ENCODE measurements at regions not wholly inside any gene's neighbourhood (a gene's known extent, or its start where the extent isn't known, plus 50 kb on each side); places are given as distances from the start of the nearest gene placed in this dataset.
A peak's percentile ranks its signal among the peaks of the same experiment; 100 is the strongest.
"Not testable (repeated sequence)": the region's sequence is repeated elsewhere in the genome, so short reads cannot be mapped to it uniquely, and the experiment has no call there.

GRCh38 chr4:102397056-102397455 lies 51.8 kb upstream of the SLC39A8 start:
- not testable (repeated sequence) for ATAC-seq (ENCODE audit: low FRiP score); DNase-seq (ENCODE audit: low spot score)

GRCh38 chr4:102399021-102399420 lies 53.7 kb upstream of the SLC39A8 start:
- TF ChIP-seq CTCF (IDR thresholded peaks at IDR 0.05) = no peak
- no peak for ATAC-seq (ENCODE audit: low FRiP score)
- no peak for DNase-seq (ENCODE audit: low spot score)

- no peak for TF ChIP-seq CTCF (IDR thresholded peaks at IDR 0.05)
- ATAC-seq (ENCODE audit: low FRiP score) (no peak), DNase-seq (ENCODE audit: low spot score) (no peak)
Observed at GRCh38 chr4:102400898-102401297, 55.6 kb upstream of the SLC39A8 start.

- ATAC-seq (ENCODE audit: low FRiP score) (no peak), DNase-seq (ENCODE audit: low spot score) (no peak)
- TF ChIP-seq CTCF (IDR thresholded peaks at IDR 0.05) = no peak
Observed at GRCh38 chr4:102402223-102402622, 56.9 kb upstream of the SLC39A8 start.

- ATAC-seq (ENCODE audit: low FRiP score) = no peak
- no peak for DNase-seq (ENCODE audit: low spot score)
- TF ChIP-seq CTCF (IDR thresholded peaks at IDR 0.05) = no peak
Observed at GRCh38 chr4:102403116-102403515, 57.8 kb upstream of the SLC39A8 start.

GRCh38 chr4:102404431-102404969 lies 59.2 kb upstream of the SLC39A8 start:
- no peak for TF ChIP-seq CTCF (IDR thresholded peaks at IDR 0.05)
- ATAC-seq (ENCODE audit: low FRiP score) (peak; percentile 86), DNase-seq (ENCODE audit: low spot score) (no peak)

- no peak for ATAC-seq (ENCODE audit: low FRiP score)
- no peak for DNase-seq (ENCODE audit: low spot score)
- TF ChIP-seq CTCF (IDR thresholded peaks at IDR 0.05) = no peak
Observed at GRCh38 chr4:102405821-102406401, 60.6 kb upstream of the SLC39A8 start.

GRCh38 chr4:102410884-102411283 lies 65.6 kb upstream of the SLC39A8 start:
- not testable (repeated sequence) for ATAC-seq (ENCODE audit: low FRiP score); DNase-seq (ENCODE audit: low spot score)

Measured in omental fat pad (tissue), 3 donors.